ENCODE measurements at regions not wholly inside any gene's neighbourhood (a gene's known extent, or its start where the extent isn't known, plus 50 kb on each side); places are given as distances from the start of the nearest gene placed in this dataset.
A peak's percentile ranks its signal among the peaks of the same experiment; 100 is the strongest.

GRCh38 chr1:157279138-157279801, 141.1 kb upstream of the ETV3 start:
- Histone ChIP-seq H3K27me3 (peaks cover 0 to 76% of the 10 kb centered on the region in 2 donors), H3K27ac (no peak overlapping the region), H3K4me3 (no peak overlapping the region), H3K4me1 (no peaks in the 10 kb centered on the region), H3K36me3 (no peaks in the 10 kb centered on the region), H3K9me3 (no peaks in the 10 kb centered on the region)
- DNase-seq (peak in 1 of 4 donors; percentile 35), ATAC-seq (peak; percentile 55)
- no peak for TF ChIP-seq CTCF (IDR thresholded peaks at IDR 0.05)
- intact Hi-C loops (cut with DNase I) = no loop called here

GRCh38 chr1:157278383-157279137, 140.4 kb upstream of the ETV3 start:
- intact Hi-C loops (cut with DNase I) = no loop called here
- H3K36me3 ChIP-seq = no peaks in the 10 kb centered on the region
- no peaks in the 10 kb centered on the region for H3K4me1 ChIP-seq
- no peak for TF ChIP-seq CTCF (IDR thresholded peaks at IDR 0.05)
- no peak for DNase-seq
- peaks cover 0 to 76% of the 10 kb centered on the region in 2 donors for H3K27me3 ChIP-seq
- no peak overlapping the region for H3K27ac ChIP-seq
- no peaks in the 10 kb centered on the region for H3K9me3 ChIP-seq
- H3K4me3 ChIP-seq = no peak overlapping the region
- ATAC-seq = no peak

GRCh38 chr1:157277913-157278312, 139.7 kb upstream of the ETV3 start:
- no peaks in the 10 kb centered on the region for H3K4me1 ChIP-seq
- no peak for TF ChIP-seq CTCF (IDR thresholded peaks at IDR 0.05)
- no peaks in the 10 kb centered on the region for H3K36me3 ChIP-seq
- ATAC-seq = no peak
- no peak overlapping the region for H3K27ac ChIP-seq
- H3K9me3 ChIP-seq = no peaks in the 10 kb centered on the region
- intact Hi-C loops (cut with DNase I) = no loop called here
- no peak overlapping the region for H3K4me3 ChIP-seq
- no peak for DNase-seq
- H3K27me3 ChIP-seq = peaks cover 0 to 73% of the 10 kb centered on the region in 2 donors

GRCh38 chr1:157277281-157277680, 139.1 kb upstream of the ETV3 start:
- no peak for TF ChIP-seq CTCF (IDR thresholded peaks at IDR 0.05)
- Histone ChIP-seq H3K27me3 (peaks cover 0 to 67% of the 10 kb centered on the region in 2 donors), H3K4me3 (no peak overlapping the region), H3K36me3 (no peaks in the 10 kb centered on the region), H3K27ac (no peak overlapping the region), H3K4me1 (no peaks in the 10 kb centered on the region), H3K9me3 (no peaks in the 10 kb centered on the region)
- ATAC-seq (no peak), DNase-seq (no peak)
- intact Hi-C loops (cut with DNase I) = no loop called here

- intact Hi-C loops (cut with DNase I) = no loop called here
- H3K36me3 ChIP-seq = no peaks in the 10 kb centered on the region
- no peak for DNase-seq
- ATAC-seq = peak; percentile 71
- no peaks in the 10 kb centered on the region for H3K9me3 ChIP-seq
- peaks cover 0 to 49% of the 10 kb centered on the region in 2 donors for H3K27me3 ChIP-seq
- H3K4me3 ChIP-seq = no peak overlapping the region
- no peaks in the 10 kb centered on the region for H3K4me1 ChIP-seq
- TF ChIP-seq CTCF (IDR thresholded peaks at IDR 0.05) = no peak
- no peak overlapping the region for H3K27ac ChIP-seq
Observed at GRCh38 chr1:157274698-157275534, 136.7 kb upstream of the ETV3 start.
